HL-60 (cell line): ENCODE measurements at regions not wholly inside any gene's neighbourhood (a gene's known extent, or its start where the extent isn't known, plus 50 kb on each side); places are given as distances from the start of the nearest gene placed in this dataset.

ENCODE experiments used
- DNase-seq, 2 experiments: peaks; one replicate each; pipeline ENCODE4 v3.0.0-alpha.2; 2010 to 2020; ENCODE audit warnings: low read depth in 1 of 2, low spot score in 1 of 2
- H3K27ac ChIP-seq: fragments of 250-450 bp; sonication (Bioruptor Pico); replicated peaks from 2 replicates; pipeline ENCODE4 v1.5.1; 2020; ENCODE audit warnings: mild to moderate bottlenecking, moderate library complexity
- H3K27me3 ChIP-seq: fragments of 250-450 bp; sonication (Bioruptor Pico); 2 replicates; pipeline ENCODE4 v1.5.1; 2021; ENCODE audit warnings: mild to moderate bottlenecking, moderate library complexity; ENCODE audit not compliant: insufficient read depth, poor library complexity, severe bottlenecking
- H3K4me3 ChIP-seq: replicated peaks from 2 replicates; pipeline ENCODE4 v1.5.1; 2011; ENCODE audit warnings: mild to moderate bottlenecking, control low read depth, low read length; ENCODE audit not compliant: insufficient read depth
- GABPA ChIP-seq: IDR thresholded peaks from 2 replicates; pipeline ENCODE4 v1.6.1; 2012; ENCODE audit warnings: low read depth
- POLR2AphosphoS5 ChIP-seq: IDR thresholded peaks from 2 replicates; pipeline ENCODE4 v1.6.1; 2012; ENCODE audit warnings: low read depth
- SPI1 ChIP-seq: IDR thresholded peaks from 2 replicates; pipeline ENCODE4 v1.6.1; 2012; ENCODE audit warnings: low read depth, mild to moderate bottlenecking, borderline replicate concordance
- TF ChIP-seq, protein P1 (sequence below): IDR thresholded peaks from 2 replicates; pipeline ENCODE4 v1.6.1; 2012; ENCODE audit warnings: low read depth; ENCODE audit not compliant: insufficient replicate concordance
- TF ChIP-seq, protein P2 (sequence below): IDR thresholded peaks from one replicate; pipeline ENCODE4 v1.5.1; 2011; ENCODE audit warnings: low read length, control low read depth, inconsistent platforms; ENCODE audit not compliant: insufficient read depth

DNA sequence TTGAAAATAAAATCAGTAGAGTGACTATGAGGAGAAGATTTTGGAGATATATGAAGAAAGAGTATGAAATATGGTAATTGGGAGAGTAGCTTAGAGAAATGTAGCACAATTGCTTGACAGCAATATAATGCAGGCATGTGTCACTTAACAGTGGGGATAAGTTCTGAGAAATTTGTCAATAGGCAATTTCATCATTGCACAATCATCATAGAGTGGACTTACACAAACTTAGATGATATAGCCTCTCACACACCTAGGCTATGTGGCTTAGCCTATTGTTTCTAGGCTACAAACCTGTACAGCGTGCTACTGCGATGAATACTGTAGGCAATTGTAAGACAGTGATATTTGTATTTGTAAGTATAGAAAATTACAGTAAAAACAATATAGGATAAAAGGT lies 573.6 kb downstream of the JRKL start:
- no peak for DNase-seq
- H3K27ac ChIP-seq: no peak overlapping the region

DNA sequence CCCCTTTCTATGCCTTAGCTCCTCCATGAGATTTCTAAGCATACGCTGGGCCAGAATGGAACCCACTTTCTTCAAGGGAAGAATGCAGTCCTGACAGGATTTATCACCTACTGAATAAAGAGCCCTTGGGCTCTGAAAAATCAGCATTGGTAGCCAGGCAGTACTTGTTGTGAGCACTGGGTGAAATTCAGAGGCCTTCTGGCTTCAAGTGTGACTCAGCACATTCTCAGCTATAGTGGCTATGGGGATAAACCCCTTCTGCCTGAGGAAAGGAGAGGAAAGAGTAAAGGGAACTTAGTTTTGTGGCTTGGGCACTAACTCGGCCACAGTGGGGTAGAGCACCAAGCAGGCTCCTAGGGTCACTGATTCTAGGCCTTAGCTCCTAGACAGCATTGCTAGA lies 574.8 kb downstream of the JRKL start:
- Histone ChIP-seq H3K4me3 (no peak overlapping the region), H3K27ac (peak overlapping the region; percentile 40; the same call in 1 of the 2 replicates), H3K27me3 (no peaks in the 10 kb centered on the region)
- DNase-seq: peak in 1 of 2 experiments; percentile 68
- TF ChIP-seq GABPA (no peak), SPI1 (no peak), POLR2AphosphoS5 (no peak)
- TF ChIP-seq, protein P1, sequence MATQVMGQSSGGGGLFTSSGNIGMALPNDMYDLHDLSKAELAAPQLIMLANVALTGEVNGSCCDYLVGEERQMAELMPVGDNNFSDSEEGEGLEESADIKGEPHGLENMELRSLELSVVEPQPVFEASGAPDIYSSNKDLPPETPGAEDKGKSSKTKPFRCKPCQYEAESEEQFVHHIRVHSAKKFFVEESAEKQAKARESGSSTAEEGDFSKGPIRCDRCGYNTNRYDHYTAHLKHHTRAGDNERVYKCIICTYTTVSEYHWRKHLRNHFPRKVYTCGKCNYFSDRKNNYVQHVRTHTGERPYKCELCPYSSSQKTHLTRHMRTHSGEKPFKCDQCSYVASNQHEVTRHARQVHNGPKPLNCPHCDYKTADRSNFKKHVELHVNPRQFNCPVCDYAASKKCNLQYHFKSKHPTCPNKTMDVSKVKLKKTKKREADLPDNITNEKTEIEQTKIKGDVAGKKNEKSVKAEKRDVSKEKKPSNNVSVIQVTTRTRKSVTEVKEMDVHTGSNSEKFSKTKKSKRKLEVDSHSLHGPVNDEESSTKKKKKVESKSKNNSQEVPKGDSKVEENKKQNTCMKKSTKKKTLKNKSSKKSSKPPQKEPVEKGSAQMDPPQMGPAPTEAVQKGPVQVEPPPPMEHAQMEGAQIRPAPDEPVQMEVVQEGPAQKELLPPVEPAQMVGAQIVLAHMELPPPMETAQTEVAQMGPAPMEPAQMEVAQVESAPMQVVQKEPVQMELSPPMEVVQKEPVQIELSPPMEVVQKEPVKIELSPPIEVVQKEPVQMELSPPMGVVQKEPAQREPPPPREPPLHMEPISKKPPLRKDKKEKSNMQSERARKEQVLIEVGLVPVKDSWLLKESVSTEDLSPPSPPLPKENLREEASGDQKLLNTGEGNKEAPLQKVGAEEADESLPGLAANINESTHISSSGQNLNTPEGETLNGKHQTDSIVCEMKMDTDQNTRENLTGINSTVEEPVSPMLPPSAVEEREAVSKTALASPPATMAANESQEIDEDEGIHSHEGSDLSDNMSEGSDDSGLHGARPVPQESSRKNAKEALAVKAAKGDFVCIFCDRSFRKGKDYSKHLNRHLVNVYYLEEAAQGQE: no peak

More for the DNA sequence above, 573.6 kb downstream of the JRKL start:
- Histone ChIP-seq H3K27me3 (no peaks in the 10 kb centered on the region), H3K4me3 (no peak overlapping the region)
- no peak for TF ChIP-seq POLR2AphosphoS5
- TF ChIP-seq GABPA: no peak
- no peak for TF ChIP-seq SPI1
- TF ChIP-seq, protein P1: no peak
- TF ChIP-seq, protein P2, sequence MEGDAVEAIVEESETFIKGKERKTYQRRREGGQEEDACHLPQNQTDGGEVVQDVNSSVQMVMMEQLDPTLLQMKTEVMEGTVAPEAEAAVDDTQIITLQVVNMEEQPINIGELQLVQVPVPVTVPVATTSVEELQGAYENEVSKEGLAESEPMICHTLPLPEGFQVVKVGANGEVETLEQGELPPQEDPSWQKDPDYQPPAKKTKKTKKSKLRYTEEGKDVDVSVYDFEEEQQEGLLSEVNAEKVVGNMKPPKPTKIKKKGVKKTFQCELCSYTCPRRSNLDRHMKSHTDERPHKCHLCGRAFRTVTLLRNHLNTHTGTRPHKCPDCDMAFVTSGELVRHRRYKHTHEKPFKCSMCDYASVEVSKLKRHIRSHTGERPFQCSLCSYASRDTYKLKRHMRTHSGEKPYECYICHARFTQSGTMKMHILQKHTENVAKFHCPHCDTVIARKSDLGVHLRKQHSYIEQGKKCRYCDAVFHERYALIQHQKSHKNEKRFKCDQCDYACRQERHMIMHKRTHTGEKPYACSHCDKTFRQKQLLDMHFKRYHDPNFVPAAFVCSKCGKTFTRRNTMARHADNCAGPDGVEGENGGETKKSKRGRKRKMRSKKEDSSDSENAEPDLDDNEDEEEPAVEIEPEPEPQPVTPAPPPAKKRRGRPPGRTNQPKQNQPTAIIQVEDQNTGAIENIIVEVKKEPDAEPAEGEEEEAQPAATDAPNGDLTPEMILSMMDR: no peak

DNA sequence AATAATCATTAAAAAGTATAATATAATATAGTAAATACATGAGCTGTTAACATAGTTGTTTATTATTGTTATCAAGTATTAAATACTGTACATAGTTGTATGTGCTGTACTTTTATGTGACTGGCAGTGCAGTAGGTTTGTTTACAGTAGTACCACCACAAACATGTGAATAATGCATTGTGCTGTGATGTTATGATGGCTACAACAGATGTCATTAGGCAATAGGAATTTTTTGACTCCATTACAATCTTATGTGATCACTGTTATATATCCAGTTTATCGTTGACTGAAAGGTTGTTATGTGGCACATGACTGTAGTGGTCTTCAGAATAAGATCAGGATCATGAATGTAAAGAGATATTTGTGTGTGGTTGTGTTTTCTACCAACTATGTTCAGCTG lies 577.8 kb downstream of the JRKL start:
- Histone ChIP-seq H3K4me3 (no peak overlapping the region), H3K27me3 (no peaks in the 10 kb centered on the region), H3K27ac (no peak overlapping the region)
- no peak for DNase-seq
- TF ChIP-seq SPI1 (no peak), GABPA (no peak), POLR2AphosphoS5 (no peak)
- TF ChIP-seq, protein P2: no peak
- TF ChIP-seq, protein P1: no peak

DNA sequence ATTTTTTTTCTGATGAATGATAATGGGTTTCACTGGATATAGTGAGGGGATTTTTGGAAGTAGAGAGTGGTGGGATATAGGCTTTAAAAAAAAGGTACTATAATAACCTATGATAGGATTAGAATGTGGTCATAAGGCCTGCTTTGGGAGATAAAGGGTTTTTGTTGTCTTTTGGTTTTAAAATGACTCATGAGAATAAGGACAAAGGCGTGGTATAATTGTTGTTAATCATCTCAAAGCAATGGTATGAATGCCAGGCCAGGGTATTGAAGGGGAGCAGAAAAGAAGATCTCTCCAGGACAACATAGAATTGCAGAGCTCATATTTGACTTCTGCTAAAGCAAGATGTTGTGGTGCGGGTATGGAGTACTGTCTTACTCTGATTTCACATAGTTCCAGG lies 579.4 kb downstream of the JRKL start:
- Histone ChIP-seq H3K4me3 (no peak overlapping the region), H3K27ac (no peak overlapping the region), H3K27me3 (no peaks in the 10 kb centered on the region)
- DNase-seq: no peak
- TF ChIP-seq, protein P2: no peak
- no peak for TF ChIP-seq GABPA
- no peak for TF ChIP-seq SPI1
- TF ChIP-seq POLR2AphosphoS5: no peak
- TF ChIP-seq, protein P1: no peak
